WTC11 (cell line): ENCODE measurements at regions not wholly inside any gene's neighbourhood (a gene's known extent, or its start where the extent isn't known, plus 50 kb on each side); places are given as distances from the start of the nearest gene placed in this dataset.

Experiments
- ATAC-seq: fragments of 200-7000 bp; cut with Tn5 transposase; 2 replicates; pipeline ENCODE4 v1.10.0; 2021; ENCODE audit warnings: mild to moderate bottlenecking, moderate library complexity
- CTCF ChIA-PET: fragments of 300-600 bp; sonication (Branson Sonifier 250); formaldehyde crosslinking; loops from one replicate; lab custom pipeline; 2021; ENCODE audit warnings: antibody characterized with exemption; lab: Charles Lee
- POLR2A ChIA-PET: fragments of 350-600 bp; sonication (Branson Sonifier 250); formaldehyde crosslinking; loops from one replicate; lab custom pipeline; 2021; ENCODE audit warnings: antibody characterized with exemption; lab: Charles Lee
- DNase-seq: peaks from one replicate; pipeline ENCODE4 v3.0.0; 2021; ENCODE audit warnings: low spot score
- H3K27ac Mint-ChIP-seq: 2 replicates; pipeline ENCODE4 v1.8.0; 2021; ENCODE audit warnings: mixed read lengths
- H3K27me3 Mint-ChIP-seq: 2 replicates; pipeline ENCODE4 v1.8.0; 2021; ENCODE audit warnings: low read depth, mild to moderate bottlenecking, moderate library complexity, mixed read lengths
- H3K36me3 Mint-ChIP-seq: 2 replicates; pipeline ENCODE4 v1.8.0; 2021; ENCODE audit warnings: mixed read lengths
- H3K4me1 Mint-ChIP-seq: 2 replicates; pipeline ENCODE4 v1.8.0; 2022; ENCODE audit warnings: mixed read lengths
- H3K4me3 Mint-ChIP-seq: 2 replicates; pipeline ENCODE4 v1.8.0; 2021; ENCODE audit warnings: mild to moderate bottlenecking, moderate library complexity, mixed read lengths
- H3K9me3 Mint-ChIP-seq: 2 replicates; pipeline ENCODE4 v1.8.0; 2021; ENCODE audit warnings: mixed read lengths
- ARID4B ChIP-seq: sonication (generic); formaldehyde crosslinking; IDR thresholded peaks from 2 replicates; pipeline ENCODE4 v1.8.0; 2023; ENCODE audit warnings: missing genetic modification reagents, mild to moderate bottlenecking, borderline replicate concordance
- ATF3 ChIP-seq: sonication (generic); formaldehyde crosslinking; conservative IDR thresholded peaks from 2 replicates; pipeline ENCODE4 v1.8.1; 2022; ENCODE audit warnings: mild to moderate bottlenecking, missing genetic modification reagents
- CREM ChIP-seq: sonication (generic); formaldehyde crosslinking; IDR thresholded peaks from 2 replicates; pipeline ENCODE4 v1.8.1; 2022; ENCODE audit warnings: mild to moderate bottlenecking, missing genetic modification reagents, moderate library complexity
- E2F5 ChIP-seq: sonication (generic); formaldehyde crosslinking; IDR thresholded peaks from 2 replicates; pipeline ENCODE4 v1.8.1; 2022; ENCODE audit warnings: mild to moderate bottlenecking, moderate library complexity, missing genetic modification reagents
- FOXP4 ChIP-seq: sonication (generic); formaldehyde crosslinking; IDR thresholded peaks from 2 replicates; pipeline ENCODE4 v1.8.0; 2022; ENCODE audit warnings: mild to moderate bottlenecking, missing genetic modification reagents
- GRHL2 ChIP-seq: fragments of 250-450 bp; sonication (Bioruptor Pico); IDR thresholded peaks from 2 replicates; pipeline ENCODE4 v1.8.0; 2022; ENCODE audit warnings: mild to moderate bottlenecking, moderate library complexity; ENCODE audit not compliant: insufficient replicate concordance, severe bottlenecking
- GTF2I ChIP-seq: fragments of 250-450 bp; sonication (Bioruptor Pico); conservative IDR thresholded peaks from 2 replicates; pipeline ENCODE4 v1.4.0; 2021; ENCODE audit warnings: mild to moderate bottlenecking
- JAZF1 ChIP-seq: fragments of 250-450 bp; sonication (Bioruptor Pico); IDR thresholded peaks from 2 replicates; pipeline ENCODE4 v1.9.0; 2021; ENCODE audit warnings: moderate library complexity, mild to moderate bottlenecking, inconsistent platforms
- JUN ChIP-seq: sonication (generic); formaldehyde crosslinking; IDR thresholded peaks from 2 replicates; pipeline ENCODE4 v1.8.0; 2023; ENCODE audit warnings: mild to moderate bottlenecking, missing genetic modification reagents
- KAT7 ChIP-seq: sonication (generic); formaldehyde crosslinking; IDR thresholded peaks from 2 replicates; pipeline ENCODE4 v1.8.1; 2023; ENCODE audit warnings: missing genetic modification reagents, mild to moderate bottlenecking, borderline replicate concordance
- MAX ChIP-seq: sonication (generic); formaldehyde crosslinking; IDR thresholded peaks from 2 replicates; pipeline ENCODE4 v1.8.0; 2022; ENCODE audit warnings: mild to moderate bottlenecking, missing genetic modification reagents
- NFE2L1 ChIP-seq: sonication (generic); formaldehyde crosslinking; IDR thresholded peaks from 2 replicates; pipeline ENCODE4 v1.8.1; 2023; ENCODE audit warnings: missing genetic modification reagents
- RELA ChIP-seq: sonication (generic); formaldehyde crosslinking; IDR thresholded peaks from 2 replicates; pipeline ENCODE4 v1.8.1; 2022; ENCODE audit warnings: missing genetic modification reagents, mild to moderate bottlenecking, borderline replicate concordance
- ZMAT4 ChIP-seq: fragments of 250-450 bp; sonication (Bioruptor Pico); IDR thresholded peaks from 2 replicates; pipeline ENCODE4 v1.9.0; 2021; ENCODE audit warnings: mild to moderate bottlenecking
- ZNF219 ChIP-seq: sonication (generic); formaldehyde crosslinking; IDR thresholded peaks from 2 replicates; pipeline ENCODE4 v1.8.0; 2023; ENCODE audit warnings: missing genetic modification reagents, mild to moderate bottlenecking, borderline replicate concordance
- TF ChIP-seq, protein P1 (sequence below): sonication (generic); formaldehyde crosslinking; IDR thresholded peaks from 2 replicates; pipeline ENCODE4 v1.8.1; 2023; ENCODE audit warnings: mild to moderate bottlenecking, moderate library complexity, missing genetic modification reagents
- TF ChIP-seq, protein P2 (sequence below): sonication (generic); formaldehyde crosslinking; IDR thresholded peaks from 2 replicates; pipeline ENCODE4 v1.8.1; 2022; ENCODE audit warnings: low read depth, missing genetic modification reagents, borderline replicate concordance
- TF ChIP-seq, protein P3 (sequence below): sonication (generic); formaldehyde crosslinking; IDR thresholded peaks from 2 replicates; pipeline ENCODE4 v1.8.1; 2023; ENCODE audit warnings: mild to moderate bottlenecking, missing genetic modification reagents, moderate library complexity

- H3K36me3 Mint-ChIP-seq = peaks cover 2% of the 10 kb centered on the region
- DNase-seq (no peak), ATAC-seq (peak; percentile 16; the same call in 1 of the 2 replicates)
- CTCF ChIA-PET = no interaction called here
- H3K4me1 Mint-ChIP-seq = peaks cover 61% of the 10 kb centered on the region
- TF ChIP-seq GRHL2 (CRISPR knock-in tag) (no peak), RELA (CRISPR knock-in tag) (no peak), KAT7 (no peak), JUN (no peak), ATF3 (no peak), MAX (CRISPR knock-in tag) (no peak), E2F5 (no peak), ARID4B (CRISPR knock-in tag) (no peak), ZNF219 (CRISPR knock-in tag) (no peak), FOXP4 (CRISPR knock-in tag) (no peak), NFE2L1 (CRISPR knock-in tag) (no peak), ZMAT4 (CRISPR knock-in tag) (no peak)
- H3K9me3 Mint-ChIP-seq = peaks cover 3% of the 10 kb centered on the region
- no peak overlapping the region for H3K4me3 Mint-ChIP-seq
- POLR2A ChIA-PET = no interaction called here
- peaks cover 41% of the 10 kb centered on the region for H3K27me3 Mint-ChIP-seq
- no peak overlapping the region for H3K27ac Mint-ChIP-seq
These were observed 1392.0 kb upstream of the ATXN8OS start for GRCh38 chr13:68715651-68716050.

DNA sequence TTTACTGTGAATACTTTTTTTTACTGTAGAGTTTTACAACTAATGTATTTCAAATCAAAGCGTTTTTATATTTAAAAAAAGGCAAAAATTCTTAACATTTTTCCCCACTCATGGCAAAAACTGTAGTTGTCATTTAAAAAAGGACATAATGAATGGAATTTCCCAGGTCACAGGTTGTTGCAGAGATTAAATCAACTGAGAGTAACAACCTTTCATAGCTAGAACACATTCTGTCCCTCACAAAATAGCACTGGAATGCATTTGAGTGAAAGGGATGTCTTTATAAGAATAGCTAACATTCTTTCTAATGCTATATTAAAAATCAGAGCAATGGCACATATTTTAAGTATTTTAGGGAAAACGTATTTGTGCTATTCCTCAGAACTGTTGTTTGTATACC, 1393.3 kb upstream of the ATXN8OS start:
- DNase-seq (no peak), ATAC-seq (no peak)
- POLR2A ChIA-PET = no interaction called here
- Mint-ChIP-seq H3K36me3 (no peaks in the 10 kb centered on the region), H3K27ac (peak overlapping the region; percentile 86), H3K4me1 (peaks cover 61% of the 10 kb centered on the region), H3K9me3 (no peaks in the 10 kb centered on the region), H3K27me3 (peaks cover 42% of the 10 kb centered on the region), H3K4me3 (no peak overlapping the region; the same call in 1 of the 2 replicates)
- CTCF ChIA-PET = no interaction called here
- TF ChIP-seq, protein P1, sequence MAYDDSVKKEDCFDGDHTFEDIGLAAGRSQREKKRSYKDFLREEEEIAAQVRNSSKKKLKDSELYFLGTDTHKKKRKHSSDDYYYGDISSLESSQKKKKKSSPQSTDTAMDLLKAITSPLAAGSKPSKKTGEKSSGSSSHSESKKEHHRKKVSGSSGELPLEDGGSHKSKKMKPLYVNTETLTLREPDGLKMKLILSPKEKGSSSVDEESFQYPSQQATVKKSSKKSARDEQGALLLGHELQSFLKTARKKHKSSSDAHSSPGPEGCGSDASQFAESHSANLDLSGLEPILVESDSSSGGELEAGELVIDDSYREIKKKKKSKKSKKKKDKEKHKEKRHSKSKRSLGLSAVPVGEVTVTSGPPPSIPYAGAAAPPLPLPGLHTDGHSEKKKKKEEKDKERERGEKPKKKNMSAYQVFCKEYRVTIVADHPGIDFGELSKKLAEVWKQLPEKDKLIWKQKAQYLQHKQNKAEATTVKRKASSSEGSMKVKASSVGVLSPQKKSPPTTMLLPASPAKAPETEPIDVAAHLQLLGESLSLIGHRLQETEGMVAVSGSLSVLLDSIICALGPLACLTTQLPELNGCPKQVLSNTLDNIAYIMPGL (CRISPR knock-in tag) = no peak
- TF ChIP-seq JAZF1 (no peak), CREM (no peak), GTF2I (CRISPR knock-in tag) (no peak), FOXP4 (CRISPR knock-in tag) (no peak)
- TF ChIP-seq, protein P2, sequence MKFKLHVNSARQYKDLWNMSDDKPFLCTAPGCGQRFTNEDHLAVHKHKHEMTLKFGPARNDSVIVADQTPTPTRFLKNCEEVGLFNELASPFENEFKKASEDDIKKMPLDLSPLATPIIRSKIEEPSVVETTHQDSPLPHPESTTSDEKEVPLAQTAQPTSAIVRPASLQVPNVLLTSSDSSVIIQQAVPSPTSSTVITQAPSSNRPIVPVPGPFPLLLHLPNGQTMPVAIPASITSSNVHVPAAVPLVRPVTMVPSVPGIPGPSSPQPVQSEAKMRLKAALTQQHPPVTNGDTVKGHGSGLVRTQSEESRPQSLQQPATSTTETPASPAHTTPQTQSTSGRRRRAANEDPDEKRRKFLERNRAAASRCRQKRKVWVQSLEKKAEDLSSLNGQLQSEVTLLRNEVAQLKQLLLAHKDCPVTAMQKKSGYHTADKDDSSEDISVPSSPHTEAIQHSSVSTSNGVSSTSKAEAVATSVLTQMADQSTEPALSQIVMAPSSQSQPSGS (CRISPR knock-in tag) = no peak
- TF ChIP-seq, protein P3, sequence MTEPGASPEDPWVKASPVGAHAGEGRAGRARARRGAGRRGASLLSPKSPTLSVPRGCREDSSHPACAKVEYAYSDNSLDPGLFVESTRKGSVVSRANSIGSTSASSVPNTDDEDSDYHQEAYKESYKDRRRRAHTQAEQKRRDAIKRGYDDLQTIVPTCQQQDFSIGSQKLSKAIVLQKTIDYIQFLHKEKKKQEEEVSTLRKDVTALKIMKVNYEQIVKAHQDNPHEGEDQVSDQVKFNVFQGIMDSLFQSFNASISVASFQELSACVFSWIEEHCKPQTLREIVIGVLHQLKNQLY (CRISPR knock-in tag) = no peak
